PC-9 (cell line): ENCODE measurements at regions not wholly inside any gene's neighbourhood (a gene's known extent, or its start where the extent isn't known, plus 50 kb on each side); places are given as distances from the start of the nearest gene placed in this dataset.

Source experiments
- EZH2 ChIP-seq: fragments of 200-600 bp; sonication (generic); IDR thresholded peaks from 2 replicates; pipeline ENCODE4 v1.8.0; 2017; ENCODE audit warnings: antibody characterized with exemption, low read depth
- TF ChIP-seq, protein P1 (sequence below): fragments of 200-600 bp; sonication (generic); conservative IDR thresholded peaks from 2 replicates; pipeline ENCODE4 v1.6.1; 2017; ENCODE audit warnings: mixed run types, antibody characterized with exemption, mild to moderate bottlenecking, moderate library complexity

DNA sequence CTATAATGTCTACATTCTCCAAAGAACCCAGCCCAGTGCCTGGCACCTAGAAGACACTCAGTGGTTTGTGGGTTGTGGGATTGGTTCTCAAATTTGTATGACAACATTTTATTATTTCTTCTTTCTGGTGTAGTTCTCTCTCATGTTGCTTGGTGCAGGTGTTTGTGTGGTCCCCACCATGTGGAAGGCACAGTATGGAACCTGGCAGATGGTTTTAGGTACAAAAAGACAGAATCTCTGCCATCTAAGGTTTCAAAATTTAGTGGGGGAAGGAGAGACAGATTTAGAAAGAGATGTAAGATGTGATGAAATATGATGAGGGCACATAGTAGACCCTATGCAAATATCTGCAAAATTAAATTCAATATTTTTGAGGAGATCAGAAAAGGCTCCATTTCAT, 323.8 kb downstream of the CDK5RAP2 start:
- TF ChIP-seq, protein P1, sequence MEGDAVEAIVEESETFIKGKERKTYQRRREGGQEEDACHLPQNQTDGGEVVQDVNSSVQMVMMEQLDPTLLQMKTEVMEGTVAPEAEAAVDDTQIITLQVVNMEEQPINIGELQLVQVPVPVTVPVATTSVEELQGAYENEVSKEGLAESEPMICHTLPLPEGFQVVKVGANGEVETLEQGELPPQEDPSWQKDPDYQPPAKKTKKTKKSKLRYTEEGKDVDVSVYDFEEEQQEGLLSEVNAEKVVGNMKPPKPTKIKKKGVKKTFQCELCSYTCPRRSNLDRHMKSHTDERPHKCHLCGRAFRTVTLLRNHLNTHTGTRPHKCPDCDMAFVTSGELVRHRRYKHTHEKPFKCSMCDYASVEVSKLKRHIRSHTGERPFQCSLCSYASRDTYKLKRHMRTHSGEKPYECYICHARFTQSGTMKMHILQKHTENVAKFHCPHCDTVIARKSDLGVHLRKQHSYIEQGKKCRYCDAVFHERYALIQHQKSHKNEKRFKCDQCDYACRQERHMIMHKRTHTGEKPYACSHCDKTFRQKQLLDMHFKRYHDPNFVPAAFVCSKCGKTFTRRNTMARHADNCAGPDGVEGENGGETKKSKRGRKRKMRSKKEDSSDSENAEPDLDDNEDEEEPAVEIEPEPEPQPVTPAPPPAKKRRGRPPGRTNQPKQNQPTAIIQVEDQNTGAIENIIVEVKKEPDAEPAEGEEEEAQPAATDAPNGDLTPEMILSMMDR: no peak
- TF ChIP-seq EZH2: no peak
